H1 (cell line): ENCODE measurements at regions not wholly inside any gene's neighbourhood (a gene's known extent, or its start where the extent isn't known, plus 50 kb on each side); places are given as distances from the start of the nearest gene placed in this dataset.

Experiments used
- CTCF ChIA-PET: fragments of 300-600 bp; sonication (Branson Sonifier 250); formaldehyde crosslinking; loops from one replicate; lab custom pipeline; 2021; ENCODE audit not compliant: partially characterized antibody; lab: Charles Lee
- POLR2A ChIA-PET: fragments of 300-600 bp; sonication (Branson Sonifier 250); formaldehyde crosslinking; loops from one replicate; lab custom pipeline; 2021; ENCODE audit warnings: inconsistent platforms; ENCODE audit not compliant: partially characterized antibody; lab: Charles Lee
- DNase-seq, 2 experiments: peaks; one replicate each; pipeline versions ENCODE4 v3.0.0 to v3.0.0-alpha.2; 2010 to 2022; ENCODE audit warnings: low spot score in 2 of 2, low read depth in 1 of 2, mixed read lengths in 1 of 2
- FAIRE-seq: peaks from 2 replicates; lab custom pipeline; 2011; peaks lifted over from hg19 to GRCh38; lab: Jason Lieb, UNC
- H2AFZ ChIP-seq: 2 replicates; pipeline ENCODE4 v1.8.1; 2012; ENCODE audit warnings: low read length, inconsistent platforms
- H2AK5ac ChIP-seq: 2 replicates; pipeline ENCODE4 v1.6.1; 2013; ENCODE audit warnings: low read depth, low read length
- H2BK120ac ChIP-seq: replicated peaks from 2 replicates; pipeline ENCODE3; 2013; ENCODE audit warnings: low read depth, low read length, inconsistent platforms
- H2BK12ac ChIP-seq: 2 replicates; pipeline ENCODE4 v1.6.1; 2013; ENCODE audit warnings: low read depth, low read length
- H2BK15ac ChIP-seq: 2 replicates; pipeline ENCODE4 v1.6.1; 2013; ENCODE audit warnings: low read length
- H2BK20ac ChIP-seq: 2 replicates; pipeline ENCODE4 v1.6.1; 2013; ENCODE audit warnings: low read length
- H2BK5ac ChIP-seq: 2 replicates; pipeline ENCODE4 v1.6.1; 2013; ENCODE audit warnings: low read depth, low read length
- H3K14ac ChIP-seq: 2 replicates; pipeline ENCODE4 v1.6.1; 2013; ENCODE audit warnings: inconsistent platforms; ENCODE audit not compliant: insufficient read length
- H3K18ac ChIP-seq: 2 replicates; pipeline ENCODE4 v1.6.1; 2013; ENCODE audit warnings: low read length; ENCODE audit errors: extremely low read depth
- H3K23ac ChIP-seq: 2 replicates; pipeline ENCODE4 v1.6.1; 2013; ENCODE audit warnings: inconsistent platforms; ENCODE audit not compliant: insufficient read length
- H3K23me2 ChIP-seq: 2 replicates; pipeline ENCODE4 v1.6.1; 2013; ENCODE audit warnings: low read depth, low read length
- H3K27ac ChIP-seq: 2 replicates; pipeline ENCODE4 v1.6.1; 2011; ENCODE audit warnings: low read depth, low read length, inconsistent platforms
- H3K27me3 ChIP-seq, 4 experiments: replicated peaks in 1 of 4; 1 replicate in 1 of 4; 2 replicates in 3 of 4; pipeline versions ENCODE4 v1.6.1 to v1.8.1; 2011 to 2013; ENCODE audit warnings: low read length in 3 of 4, mild to moderate bottlenecking in 3 of 4, inconsistent platforms in 2 of 4, mixed read lengths in 2 of 4, moderate library complexity in 1 of 4; ENCODE audit not compliant: control insufficient read depth in 3 of 4, insufficient read depth in 3 of 4; ENCODE audit errors: extremely low read depth in 1 of 4
- H3K36me3 ChIP-seq, 4 experiments: 2 replicates each; pipeline versions ENCODE4 v1.6.1 to v1.8.1; 2011 to 2013; ENCODE audit warnings: mild to moderate bottlenecking in 4 of 4, low read length in 3 of 4, moderate library complexity in 2 of 4, control low read depth in 1 of 4, inconsistent platforms in 1 of 4; ENCODE audit not compliant: insufficient read depth in 4 of 4, control insufficient read depth in 2 of 4
- H3K4ac ChIP-seq: replicated peaks from 2 replicates; pipeline ENCODE3; 2013; ENCODE audit warnings: low read length, low read depth, mixed read lengths, inconsistent platforms; ENCODE audit not compliant: insufficient read length
- H3K4me1 ChIP-seq, 4 experiments: replicated peaks in 1 of 4; 1 replicate in 1 of 4; 2 replicates in 3 of 4; pipeline versions ENCODE4 v1.6.1 to v1.8.1; 2011 to 2013; ENCODE audit warnings: low read length in 3 of 4, inconsistent platforms in 2 of 4, mixed read lengths in 1 of 4; ENCODE audit not compliant: insufficient read depth in 4 of 4, control insufficient read depth in 3 of 4
- H3K4me2 ChIP-seq, 2 experiments: 2 replicates each; pipeline versions ENCODE4 v1.6.1 to v1.8.1; 2011 to 2013; ENCODE audit warnings: low read depth in 2 of 2, low read length in 2 of 2, control low read depth in 1 of 2, inconsistent platforms in 1 of 2, mild to moderate bottlenecking in 1 of 2; ENCODE audit not compliant: insufficient read depth in 1 of 2
- H3K4me3 ChIP-seq, 4 experiments: fragments of 200-600, 300-600 bp in 1 of 4; sonication (generic), shearing (Covaris generic), sonication (Bioruptor Twin) in 1 of 4; 2 replicates each; pipeline versions ENCODE4 v1.5.1 to v1.8.1; 2011 to 2016; ENCODE audit warnings: low read length in 4 of 4, low read depth in 3 of 4, control low read depth in 2 of 4, inconsistent platforms in 2 of 4, mild to moderate bottlenecking in 2 of 4, mixed read lengths in 1 of 4, moderate library complexity in 1 of 4; ENCODE audit not compliant: insufficient read depth in 2 of 4; ENCODE audit errors: extremely low read depth in 1 of 4
- H3K56ac ChIP-seq: replicated peaks from 2 replicates; pipeline ENCODE3; 2013; ENCODE audit warnings: low read depth, mild to moderate bottlenecking, mixed read lengths, low read length, inconsistent platforms; ENCODE audit not compliant: insufficient read length
- H3K79me1 ChIP-seq: 2 replicates; pipeline ENCODE4 v1.6.1; 2013; ENCODE audit warnings: low read depth, low read length, control low read depth
- H3K79me2 ChIP-seq, 2 experiments: 2 replicates each; pipeline versions ENCODE4 v1.6.1 to v1.8.1; 2012 to 2013; ENCODE audit warnings: low read length in 2 of 2, mild to moderate bottlenecking in 2 of 2, inconsistent platforms in 1 of 2; ENCODE audit not compliant: insufficient read depth in 2 of 2, control insufficient read depth in 1 of 2
- H3K9ac ChIP-seq, 4 experiments: replicated peaks in 1 of 4; 1 replicate in 1 of 4; 2 replicates in 3 of 4; pipeline versions ENCODE4 v1.6.1 to v1.8.1; 2011 to 2013; ENCODE audit warnings: low read depth in 3 of 4, low read length in 3 of 4, control low read depth in 2 of 4, mild to moderate bottlenecking in 2 of 4, moderate library complexity in 2 of 4, inconsistent platforms in 1 of 4; ENCODE audit errors: extremely low read depth in 1 of 4
- H3K9me3 ChIP-seq, 2 experiments: 2 replicates each; pipeline versions ENCODE4 v1.6.1 to v1.8.1; 2012 to 2013; ENCODE audit warnings: mild to moderate bottlenecking in 2 of 2, moderate library complexity in 2 of 2, control low read depth in 1 of 2, inconsistent platforms in 1 of 2, low read depth in 1 of 2, low read length in 1 of 2, mixed read lengths in 1 of 2; ENCODE audit not compliant: insufficient read depth in 2 of 2
- H4K20me1 ChIP-seq, 2 experiments: replicated peaks in 1 of 2; 2 replicates each; pipeline versions ENCODE3 to v1.8.1; 2011 to 2013; ENCODE audit warnings: inconsistent platforms in 2 of 2, low read length in 2 of 2, mild to moderate bottlenecking in 1 of 2; ENCODE audit not compliant: insufficient read depth in 2 of 2, control insufficient read depth in 1 of 2
- H4K5ac ChIP-seq: 2 replicates; pipeline ENCODE4 v1.6.1; 2013; ENCODE audit warnings: low read length, low read depth, mixed read lengths, inconsistent platforms; ENCODE audit not compliant: insufficient read length
- H4K8ac ChIP-seq: 2 replicates; pipeline ENCODE4 v1.8.0; 2013; ENCODE audit warnings: mild to moderate bottlenecking, moderate library complexity, low read length, inconsistent platforms; ENCODE audit not compliant: insufficient read depth; ENCODE audit errors: extremely low read depth
- H4K91ac ChIP-seq: replicated peaks from 2 replicates; pipeline ENCODE3; 2013; ENCODE audit warnings: low read length, mixed read lengths, inconsistent platforms; ENCODE audit not compliant: insufficient read length
- CBX5 ChIP-seq: fragments of 300-800, 300-1000 bp; sonication (generic); IDR thresholded peaks from 2 replicates; pipeline ENCODE4 v1.7.1; 2016; ENCODE audit warnings: antibody characterized with exemption, low read length, low read depth
- CTBP2 ChIP-seq: IDR thresholded peaks from 2 replicates; pipeline ENCODE4 v1.7.0; 2011; ENCODE audit warnings: borderline replicate concordance, mild to moderate bottlenecking, moderate library complexity, mixed read lengths, low read length; ENCODE audit not compliant: insufficient read depth, insufficient read length
- HDAC6 ChIP-seq: IDR thresholded peaks from one replicate; pipeline ENCODE4 v1.7.1; 2012; ENCODE audit warnings: low read depth, mild to moderate bottlenecking, inconsistent platforms, low read length, moderate library complexity
- JUND ChIP-seq: IDR thresholded peaks from 2 replicates; pipeline ENCODE4 v1.6.1; 2011; ENCODE audit warnings: mild to moderate bottlenecking, improper control_type of control experiment, low read length
- POLR2A ChIP-seq, 2 experiments: IDR thresholded peaks; 1 replicate in 1 of 2; 2 replicates in 1 of 2; pipeline ENCODE4 v1.6.1; 2011; ENCODE audit warnings: low read depth in 2 of 2, low read length in 2 of 2, mild to moderate bottlenecking in 2 of 2; ENCODE audit errors: control extremely low read depth in 1 of 2
- RBBP5 ChIP-seq: IDR thresholded peaks from 2 replicates; pipeline ENCODE4 v1.7.1; 2012; ENCODE audit warnings: low read depth, mild to moderate bottlenecking, inconsistent platforms, low read length, moderate library complexity, borderline replicate concordance
- SIN3A ChIP-seq, 2 experiments: IDR thresholded peaks in 1 of 2; conservative IDR thresholded peaks in 1 of 2; 2 replicates each; pipeline ENCODE4 v1.6.1; 2011 to 2012; ENCODE audit warnings: low read length in 2 of 2, improper control_type of control experiment in 1 of 2, low read depth in 1 of 2, mild to moderate bottlenecking in 1 of 2
- SIRT6 ChIP-seq: IDR thresholded peaks from one replicate; pipeline ENCODE4 v1.7.1; 2012; ENCODE audit warnings: low read length, inconsistent platforms
- SIX5 ChIP-seq: IDR thresholded peaks from 2 replicates; pipeline ENCODE4 v1.6.1; 2011; ENCODE audit warnings: mild to moderate bottlenecking, low read depth, low read length
- SP4 ChIP-seq: IDR thresholded peaks from 2 replicates; pipeline ENCODE4 v1.6.1; 2012; ENCODE audit warnings: low read length, inconsistent platforms
- TAF7 ChIP-seq: optimal IDR thresholded peaks from 2 replicates; pipeline ENCODE3; 2011; ENCODE audit warnings: low read depth, mild to moderate bottlenecking, inconsistent platforms, low read length, moderate library complexity, borderline replicate concordance
- YY1 ChIP-seq: IDR thresholded peaks from 2 replicates; pipeline ENCODE4 v1.6.1; 2011; ENCODE audit warnings: low read depth, mild to moderate bottlenecking, low read length
- WGBS, 2 experiments: shearing (Covaris generic) in 1 of 2; methylation state at CpG; one replicate each; pipeline versions ENCODE4 v1.1.6 to v1.1.7; 2013 to 2015; ENCODE audit warnings: low lambda C conversion rate in 2 of 2, mixed read lengths in 2 of 2, inconsistent platforms in 1 of 2, low coverage in 1 of 2, missing lambda C conversion rate in 1 of 2; ENCODE audit not compliant: insufficient replicate concordance in 2 of 2, insufficient coverage in 1 of 2, insufficient read length in 1 of 2; ENCODE audit errors: extremely low coverage in 1 of 2, missing lambda C conversion rate in 1 of 2; 5-methylcytosine and 5-hydroxymethylcytosine counted together
- TF ChIP-seq, protein P1 (sequence below), 3 experiments: IDR thresholded peaks; 1 replicate in 2 of 3; 2 replicates in 1 of 3; pipeline versions ENCODE4 v1.5.1 to v1.6.1; 2011; ENCODE audit warnings: low read length in 3 of 3, mild to moderate bottlenecking in 3 of 3, inconsistent platforms in 2 of 3, low read depth in 1 of 3, moderate library complexity in 1 of 3; ENCODE audit not compliant: insufficient read depth in 1 of 3; ENCODE audit errors: control extremely low read depth in 1 of 3

GRCh38 chrX:39675162-39675553, 422.6 kb downstream of the BCOR start:
- H2BK120ac ChIP-seq = no peak overlapping the region
- 93% methylated on average over 3 of the region's 6 CpGs; no CpG with 5 or more reads in 1 of the 2 experiments for whole genome bisulfite sequencing, 2 experiments
- no peak overlapping the region for H3K18ac ChIP-seq
- H3K56ac ChIP-seq = no peak overlapping the region
- H3K4ac ChIP-seq = no peak overlapping the region
- ChIA-PET POLR2A (no interaction called here), CTCF (interaction anchor here (1.0 kb wide), 1 partner anchor 282 kb away, joined by 3 read pairs; no protein-coding TSS in a partner anchor)
- no peaks in the 10 kb centered on the region for H3K36me3 ChIP-seq
- H3K79me2 ChIP-seq = no peaks in the 10 kb centered on the region
- DNase-seq (no peak), FAIRE-seq (no peak)
- H3K4me3 ChIP-seq = no peak overlapping the region
- no peaks in the 10 kb centered on the region for H3K79me1 ChIP-seq
- H3K9me3 ChIP-seq = no peaks in the 10 kb centered on the region
- H4K5ac ChIP-seq = no peak overlapping the region
- H2AK5ac ChIP-seq = no peak overlapping the region
- H3K4me1 ChIP-seq = peaks cover 0 to 6% (median 0%) of the 10 kb centered on the region in 4 experiments; a peak in 1 of 7 replicates
- H2BK15ac ChIP-seq = no peak overlapping the region
- H2BK12ac ChIP-seq = no peak overlapping the region
- H4K8ac ChIP-seq = no peak overlapping the region
- H3K9ac ChIP-seq = no peak overlapping the region
- no peaks in the 10 kb centered on the region for H4K20me1 ChIP-seq
- H3K23me2 ChIP-seq = no peaks in the 10 kb centered on the region
- no peak overlapping the region for H3K27ac ChIP-seq
- no peak overlapping the region for H3K14ac ChIP-seq
- H2AFZ ChIP-seq = no peak overlapping the region
- no peak overlapping the region for H4K91ac ChIP-seq
- no peaks in the 10 kb centered on the region for H3K27me3 ChIP-seq
- H2BK5ac ChIP-seq = no peak overlapping the region
- no peak overlapping the region for H2BK20ac ChIP-seq
- no peak overlapping the region for H3K4me2 ChIP-seq
- H3K23ac ChIP-seq = no peak overlapping the region
- no peak for TF ChIP-seq SIX5
- no peak for TF ChIP-seq SIN3A (conservative IDR thresholded peaks at IDR 0.05 in 1 of 2, IDR thresholded peaks at IDR 0.05 in 1 of 2; ENCODE audit: low read depth in 1 of 2, low read length in 2 of 2)
- no peak for TF ChIP-seq TAF7
- TF ChIP-seq, protein P1, sequence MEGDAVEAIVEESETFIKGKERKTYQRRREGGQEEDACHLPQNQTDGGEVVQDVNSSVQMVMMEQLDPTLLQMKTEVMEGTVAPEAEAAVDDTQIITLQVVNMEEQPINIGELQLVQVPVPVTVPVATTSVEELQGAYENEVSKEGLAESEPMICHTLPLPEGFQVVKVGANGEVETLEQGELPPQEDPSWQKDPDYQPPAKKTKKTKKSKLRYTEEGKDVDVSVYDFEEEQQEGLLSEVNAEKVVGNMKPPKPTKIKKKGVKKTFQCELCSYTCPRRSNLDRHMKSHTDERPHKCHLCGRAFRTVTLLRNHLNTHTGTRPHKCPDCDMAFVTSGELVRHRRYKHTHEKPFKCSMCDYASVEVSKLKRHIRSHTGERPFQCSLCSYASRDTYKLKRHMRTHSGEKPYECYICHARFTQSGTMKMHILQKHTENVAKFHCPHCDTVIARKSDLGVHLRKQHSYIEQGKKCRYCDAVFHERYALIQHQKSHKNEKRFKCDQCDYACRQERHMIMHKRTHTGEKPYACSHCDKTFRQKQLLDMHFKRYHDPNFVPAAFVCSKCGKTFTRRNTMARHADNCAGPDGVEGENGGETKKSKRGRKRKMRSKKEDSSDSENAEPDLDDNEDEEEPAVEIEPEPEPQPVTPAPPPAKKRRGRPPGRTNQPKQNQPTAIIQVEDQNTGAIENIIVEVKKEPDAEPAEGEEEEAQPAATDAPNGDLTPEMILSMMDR (IDR thresholded peaks at IDR 0.05; ENCODE audit: control extremely low read depth in 1 of 3, insufficient read depth in 1 of 3, low read depth in 1 of 3, low read length in 3 of 3) = no peak
- no peak for TF ChIP-seq JUND
- TF ChIP-seq YY1 = no peak
- TF ChIP-seq SIRT6 = no peak
- TF ChIP-seq HDAC6 = no peak
- TF ChIP-seq POLR2A (IDR thresholded peaks at IDR 0.05; ENCODE audit: control extremely low read depth in 1 of 2, low read depth in 2 of 2, low read length in 2 of 2) = no peak
- TF ChIP-seq CTBP2 = no peak
- no peak for TF ChIP-seq CBX5
- no peak for TF ChIP-seq RBBP5
- TF ChIP-seq SP4 = no peak
